GM19240 (cell line): ENCODE measurements at regions not wholly inside any gene's neighbourhood (a gene's known extent, or its start where the extent isn't known, plus 50 kb on each side); places are given as distances from the start of the nearest gene placed in this dataset.
"Not testable (repeated sequence)": the region's sequence is repeated elsewhere in the genome, so short reads cannot be mapped to it uniquely, and the experiment has no call there.

Source experiments
- DNase-seq: peaks from one replicate; pipeline ENCODE4 v3.0.0; 2011; ENCODE audit warnings: low spot score; ENCODE audit not compliant: insufficient read length

GRCh38 chr13:53266757-53267156 lies 238.1 kb downstream of the OLFM4 start:
- no peak for DNase-seq

DNA sequence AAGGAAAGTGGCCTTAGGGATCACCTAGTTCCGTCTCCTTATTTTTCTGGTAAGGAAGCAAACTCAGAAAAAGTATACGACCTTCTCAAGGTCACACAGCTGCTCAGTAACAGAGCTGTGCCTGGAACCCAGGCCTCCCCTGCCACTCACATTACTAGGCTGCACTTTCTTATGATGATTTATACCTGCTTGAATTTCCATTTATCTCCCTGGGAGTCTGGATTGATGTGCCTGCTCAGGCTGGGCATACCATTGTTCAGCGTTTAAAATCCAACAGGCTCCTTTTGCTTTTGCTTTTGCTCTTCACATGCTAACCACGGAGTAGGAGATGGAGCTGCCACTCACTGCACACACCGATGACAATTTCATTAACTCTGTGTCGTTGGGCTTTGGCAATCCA lies 241.0 kb downstream of the OLFM4 start:
- no peak for DNase-seq

DNA sequence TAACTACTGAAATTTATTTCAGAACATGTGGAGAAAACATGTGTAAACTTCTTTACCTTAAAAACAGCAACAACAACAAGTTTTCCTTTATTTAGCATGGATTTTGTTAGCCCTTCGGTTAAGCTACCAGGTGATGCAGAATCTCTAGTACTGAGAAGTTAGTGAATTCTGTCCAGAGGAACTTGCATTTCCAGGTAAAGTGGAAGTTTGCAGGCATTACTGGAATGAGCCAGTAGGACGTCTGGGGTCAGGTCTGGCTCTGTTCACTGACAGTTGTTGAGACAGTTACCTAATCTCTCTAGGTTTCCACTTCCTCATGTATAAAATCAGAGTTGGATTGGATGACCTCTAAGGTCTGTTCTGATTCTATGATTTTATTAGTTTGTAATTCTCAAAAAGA lies 244.3 kb downstream of the OLFM4 start:
- no peak for DNase-seq

DNA sequence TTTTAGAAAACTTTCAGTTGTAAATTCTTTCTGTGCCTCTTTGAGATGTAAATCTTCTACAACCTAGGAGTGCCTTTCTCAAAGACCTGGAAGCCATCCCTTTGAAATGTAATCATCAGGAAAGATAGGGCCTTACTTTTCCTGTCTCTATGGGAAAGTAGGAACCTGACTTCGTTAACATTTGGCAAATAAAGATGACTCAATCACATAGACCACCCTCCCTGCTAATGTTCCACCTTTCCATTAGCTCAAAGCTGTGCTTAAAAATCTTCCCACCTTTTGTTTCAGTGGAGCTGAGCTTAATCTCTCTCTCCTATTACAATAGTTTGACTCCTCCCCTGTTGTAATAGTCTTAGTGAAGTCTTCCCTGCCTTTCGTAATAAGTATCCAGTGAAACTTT lies 247.7 kb downstream of the OLFM4 start:
- no peak for DNase-seq

DNA sequence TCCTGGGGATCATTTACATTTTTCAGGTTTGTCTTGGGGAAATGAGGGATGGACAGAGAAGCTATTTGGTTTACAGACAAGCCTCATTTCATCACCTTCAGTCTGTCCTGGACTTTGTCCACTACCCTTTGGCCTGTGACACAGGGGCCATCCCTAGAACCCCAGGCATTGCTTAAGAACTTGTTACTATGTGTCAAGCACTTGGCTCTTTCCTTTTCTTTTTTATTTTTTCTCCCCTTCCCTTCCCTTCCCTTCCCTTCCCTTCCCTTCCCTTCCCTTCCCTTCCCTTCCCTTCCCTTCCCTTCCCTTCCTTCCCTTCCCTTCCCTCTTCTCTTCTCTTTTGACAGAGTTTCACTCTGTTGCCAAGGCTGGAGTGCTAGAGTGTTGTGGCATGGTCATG lies 253.1 kb downstream of the OLFM4 start:
- DNase-seq, result no peak

DNA sequence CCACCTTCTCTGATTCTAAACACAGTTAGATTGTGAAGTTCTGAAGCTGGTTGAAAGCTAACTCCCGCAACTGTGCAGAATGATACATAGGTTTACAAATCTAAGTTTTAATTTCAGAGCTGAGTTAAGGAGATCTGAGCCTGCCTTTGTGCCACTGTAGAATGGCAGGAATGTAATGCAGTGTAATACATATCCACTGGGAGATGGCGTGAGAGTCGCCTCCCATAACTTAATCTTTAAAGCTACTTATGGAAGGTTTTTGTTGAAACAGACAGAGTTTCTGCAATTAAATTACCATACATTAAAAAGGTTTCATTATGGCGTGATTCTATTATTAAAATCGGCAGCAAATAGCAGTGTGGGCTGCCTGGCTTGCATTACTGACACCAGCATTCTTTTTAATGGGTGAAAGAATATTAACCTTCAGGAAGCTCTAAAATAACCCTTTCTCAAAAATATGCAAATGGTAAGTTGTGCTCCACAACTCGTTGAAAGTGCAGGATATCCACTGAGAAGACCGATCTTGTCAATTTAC lies 257.4 kb downstream of the OLFM4 start:
- no peak for DNase-seq

- no peak for DNase-seq
Observed at GRCh38 chr13:53298396-53298795, 269.8 kb downstream of the OLFM4 start.

GRCh38 chr13:53301449-53301848 lies 272.8 kb downstream of the OLFM4 start:
- no peak for DNase-seq

DNA sequence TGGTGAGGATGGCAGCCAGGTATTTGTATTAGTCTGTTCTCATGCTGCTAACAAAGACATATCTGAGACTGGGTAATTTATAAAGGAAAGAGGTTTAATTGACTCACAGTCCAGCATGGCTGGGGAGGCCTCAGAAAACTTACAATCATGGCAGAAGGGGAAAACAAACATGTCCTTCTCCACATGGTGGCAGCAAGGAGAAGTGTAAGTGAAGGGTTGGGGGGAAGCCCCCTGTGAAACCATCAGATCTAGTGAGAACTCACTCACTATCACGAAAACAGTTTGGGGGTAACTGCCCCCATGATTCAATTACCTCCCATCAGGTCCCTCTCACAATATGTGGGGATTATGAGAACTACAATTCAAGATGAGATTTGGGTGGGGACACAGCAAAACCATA lies 276.8 kb downstream of the OLFM4 start:
- not testable (repeated sequence) for DNase-seq

DNA sequence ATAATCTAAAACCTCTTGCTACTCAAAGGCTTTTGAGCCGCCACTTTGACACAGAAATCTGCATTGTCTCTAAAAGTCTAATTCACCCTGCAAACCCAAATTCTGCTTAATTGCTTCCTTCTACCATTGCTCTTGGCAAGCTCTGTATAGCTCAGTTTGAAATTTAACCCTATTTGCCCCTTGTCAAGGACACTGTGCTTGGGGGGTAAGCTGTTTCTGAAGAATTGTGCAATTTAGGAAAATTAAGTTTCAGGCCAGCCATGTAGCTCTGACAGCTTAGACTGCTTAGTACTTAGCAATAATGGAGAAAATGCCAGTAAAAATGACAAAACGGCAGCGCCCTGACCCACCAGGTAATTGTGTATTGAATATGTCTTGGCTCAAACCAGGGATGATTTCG lies 282.2 kb downstream of the OLFM4 start:
- no peak for DNase-seq

DNA sequence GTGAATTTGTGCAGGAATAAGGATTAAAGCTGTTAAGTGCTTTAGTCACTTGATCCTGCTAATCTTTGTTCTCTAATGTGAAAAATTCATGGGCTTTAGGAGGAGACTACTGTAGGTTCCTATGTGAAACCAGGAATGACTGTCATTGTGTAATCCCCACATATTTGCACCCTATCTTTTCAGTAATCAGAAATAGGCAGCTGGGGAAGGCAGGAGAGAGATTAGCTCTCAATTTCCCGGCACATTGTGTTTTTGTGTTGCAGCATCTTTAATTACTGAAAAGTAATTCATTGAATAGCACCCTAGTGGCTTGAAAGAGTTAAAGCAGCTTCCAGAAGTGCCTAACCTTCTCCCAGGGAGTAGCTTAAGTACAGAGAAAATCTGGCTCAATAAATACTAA lies 282.9 kb downstream of the OLFM4 start:
- DNase-seq, result no peak

- DNase-seq, result no peak
Observed at GRCh38 chr13:53321296-53321801, 292.7 kb downstream of the OLFM4 start.

GRCh38 chr13:53324656-53325055 lies 296.0 kb downstream of the OLFM4 start:
- no peak for DNase-seq

GRCh38 chr13:53326716-53327115 lies 298.1 kb downstream of the OLFM4 start:
- DNase-seq, result no peak

- DNase-seq, result no peak
Observed at GRCh38 chr13:53327680-53328315, 299.2 kb downstream of the OLFM4 start.

DNA sequence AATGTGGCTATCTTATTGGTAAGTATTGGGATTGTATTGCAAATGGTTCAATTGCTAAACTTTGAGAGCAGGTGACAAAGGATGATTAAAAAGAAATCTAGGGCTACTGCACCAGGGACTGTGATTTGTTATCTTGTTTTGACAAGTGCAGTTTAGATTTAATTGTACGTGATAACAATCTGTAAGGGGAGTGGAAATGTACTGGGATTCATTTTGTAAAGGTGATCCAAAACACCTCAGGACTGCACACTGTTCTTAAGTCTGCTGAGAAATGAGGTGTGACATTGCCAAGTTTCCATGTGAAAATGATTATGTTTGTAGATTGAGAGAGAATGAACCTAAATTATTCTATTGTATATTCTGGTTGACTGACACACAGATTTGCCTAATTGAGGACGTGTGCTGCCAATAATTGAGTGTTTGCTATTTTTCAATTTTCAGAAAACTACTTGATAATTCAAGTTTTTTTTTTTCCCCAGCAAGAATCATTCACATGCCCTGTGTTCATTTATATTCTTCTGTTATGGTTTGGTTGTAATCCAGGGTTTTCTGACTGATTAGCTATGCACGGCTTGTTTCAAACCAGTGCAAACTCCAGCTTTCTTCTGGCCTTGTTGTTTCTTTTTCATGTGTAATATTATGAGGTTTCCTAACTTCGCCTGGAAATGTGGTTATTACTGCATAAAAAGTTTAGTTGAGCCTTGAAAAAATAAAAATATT lies 308.0 kb downstream of the OLFM4 start:
- DNase-seq, result no peak

- no peak for DNase-seq
Observed at GRCh38 chr13:53338760-53339159, 310.1 kb downstream of the OLFM4 start.

DNA sequence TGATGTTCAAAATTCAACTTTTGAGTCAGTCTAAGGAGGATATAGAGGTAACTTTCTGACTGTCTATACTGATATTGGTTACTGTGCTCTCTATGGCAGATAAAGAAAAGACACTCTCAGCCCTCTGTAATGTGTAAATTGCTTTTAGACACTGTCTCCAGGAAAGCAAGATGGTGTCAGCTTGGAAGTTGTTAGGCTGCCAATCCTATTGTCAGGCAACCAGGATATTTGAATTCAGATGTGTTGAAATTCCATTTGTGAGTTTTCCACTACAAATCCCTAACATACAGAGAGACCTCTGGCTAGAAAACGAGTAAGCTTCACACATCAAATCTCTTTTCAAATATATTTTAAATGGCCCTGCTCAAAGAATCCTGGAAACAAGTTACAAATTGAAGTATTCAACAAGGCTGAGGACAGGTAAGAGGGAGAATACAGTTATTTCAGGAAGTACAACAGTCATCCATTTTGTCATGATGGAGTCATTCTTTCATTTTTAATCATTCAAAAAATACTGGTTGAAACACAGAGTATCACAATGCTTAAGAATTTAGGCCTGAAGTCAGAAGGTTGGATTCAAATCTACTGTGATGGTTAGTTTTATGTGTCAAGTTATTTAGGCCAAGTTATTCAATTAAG lies 312.0 kb downstream of the OLFM4 start:
- no peak for DNase-seq

GRCh38 chr13:53341144-53341510 lies 312.5 kb downstream of the OLFM4 start:
- no peak for DNase-seq

GRCh38 chr13:53342623-53343360 lies 314.2 kb downstream of the OLFM4 start:
- DNase-seq, result no peak

DNA sequence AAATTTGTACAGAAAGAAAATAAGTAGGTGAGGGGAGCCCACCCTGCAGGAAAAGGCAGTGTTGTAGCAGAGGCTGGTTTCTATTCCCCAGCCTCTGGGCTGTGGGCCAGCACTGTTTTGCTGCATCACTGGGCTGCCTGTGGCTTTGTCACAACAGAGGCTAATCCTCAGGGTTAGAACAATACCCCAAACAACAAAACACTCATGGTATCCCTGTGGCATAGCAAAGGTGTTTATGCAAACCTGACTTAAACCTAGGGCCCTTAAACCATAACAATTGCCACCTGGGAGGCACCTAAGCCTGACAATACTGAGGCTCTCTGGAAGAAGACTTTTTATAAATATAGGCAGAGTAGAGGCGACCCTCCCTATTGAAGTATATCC lies 314.7 kb downstream of the OLFM4 start:
- no peak for DNase-seq

GRCh38 chr13:53351021-53351420 lies 322.4 kb downstream of the OLFM4 start:
- no peak for DNase-seq
